HepG2 (cell line): ENCODE measurements at regions not wholly inside any gene's neighbourhood (a gene's known extent, or its start where the extent isn't known, plus 50 kb on each side); places are given as distances from the start of the nearest gene placed in this dataset.

Source experiments
- ATAC-seq: fragments of 200-7000 bp; cut with Tn5 transposase; 3 replicates; pipeline ENCODE4 v1.9.1; 2020; ENCODE audit warnings: mild to moderate bottlenecking, moderate library complexity
- BruUV-seq: library from RNA; stranded (reverse); fragments of 400-500 nt; replicated peaks from 2 replicates; lab custom pipeline; 2021; lab: Mats Ljungman, UMichigan
- CTCF ChIA-PET: fragments of 300-600 bp; formaldehyde crosslinking; extraction: SDS; loops from one replicate; lab custom pipeline; 2021; ENCODE audit warnings: low total read pairs, inconsistent platforms, low intra/inter-chr PET ratio; lab: Yijun Ruan, JAX
- POLR2A ChIA-PET: fragments of 350-600 bp; sonication (Branson Sonifier 250); formaldehyde crosslinking; loops from one replicate; lab custom pipeline; 2020; ENCODE audit warnings: antibody characterized with exemption, inconsistent platforms; lab: Yijun Ruan, JAX
- DNase-seq: peaks from one replicate; pipeline ENCODE4 v3.0.0-alpha.2; 2015; ENCODE audit warnings: low spot score
- FAIRE-seq: peaks from 3 replicates; lab custom pipeline; 2011; peaks lifted over from hg19 to GRCh38; lab: Jason Lieb, UNC
- H2AFZ ChIP-seq: one replicate; pipeline ENCODE4 v1.6.1; 2011; ENCODE audit warnings: low read length, inconsistent platforms
- H3K27ac ChIP-seq: fragments of 300-600 bp; 3 replicates; pipeline ENCODE4 v1.8.0; 2011; ENCODE audit warnings: mixed run types, mild to moderate bottlenecking, mixed read lengths, low read length, inconsistent platforms; ENCODE audit not compliant: insufficient read depth; ENCODE audit errors: extremely low read length
- H3K27me3 ChIP-seq, 2 experiments: fragments of 200-600 bp in 1 of 2; 2 replicates in 1 of 2; 3 replicates in 1 of 2; pipeline versions ENCODE4 v1.6.0 to v1.8.0; 2011; ENCODE audit warnings: low read length in 2 of 2, mild to moderate bottlenecking in 2 of 2, moderate library complexity in 2 of 2, inconsistent platforms in 1 of 2; ENCODE audit not compliant: insufficient read depth in 2 of 2, control insufficient read depth in 1 of 2
- H3K36me3 ChIP-seq, 2 experiments: fragments of 200-600 bp in 1 of 2; replicated peaks in 1 of 2; 2 replicates in 1 of 2; 3 replicates in 1 of 2; pipeline versions ENCODE4 v1.5.1 to v1.8.0; 2011; ENCODE audit warnings: low read length in 2 of 2, inconsistent platforms in 1 of 2; ENCODE audit not compliant: insufficient read depth in 2 of 2, control insufficient read depth in 1 of 2
- H3K4me1 ChIP-seq: 2 replicates; pipeline ENCODE4 v1.5.1; 2012; ENCODE audit warnings: low read length, inconsistent platforms; ENCODE audit not compliant: insufficient read depth
- H3K4me2 ChIP-seq: 2 replicates; pipeline ENCODE4 v1.6.0; 2011; ENCODE audit warnings: low read depth, low read length, inconsistent platforms
- H3K4me3 ChIP-seq, 3 experiments: fragments of 200-600 bp in 1 of 3; sonication (generic), shearing (Covaris generic) in 1 of 3; replicated peaks in 1 of 3; 2 replicates each; pipeline ENCODE4 v1.5.1; 2011 to 2016; ENCODE audit warnings: low read length in 3 of 3, inconsistent platforms in 2 of 3, low read depth in 2 of 3, mild to moderate bottlenecking in 2 of 3, control low read depth in 1 of 3, mixed read lengths in 1 of 3; ENCODE audit not compliant: insufficient read depth in 1 of 3
- H3K79me2 ChIP-seq: one replicate; pipeline ENCODE4 v1.6.1; 2011; ENCODE audit warnings: low read length, inconsistent platforms; ENCODE audit not compliant: insufficient read depth
- H3K9ac ChIP-seq: 2 replicates; pipeline ENCODE4 v1.6.0; 2011; ENCODE audit warnings: mild to moderate bottlenecking, low read depth, low read length, inconsistent platforms; ENCODE audit not compliant: insufficient read depth
- H3K9me3 ChIP-seq: 2 replicates; pipeline ENCODE4 v1.5.1; 2012; ENCODE audit warnings: mild to moderate bottlenecking, low read length
- H4K20me1 ChIP-seq: 2 replicates; pipeline ENCODE4 v1.6.0; 2011; ENCODE audit warnings: inconsistent platforms, mild to moderate bottlenecking, low read length, moderate library complexity; ENCODE audit not compliant: insufficient read depth
- CEBPB ChIP-seq: IDR thresholded peaks from 2 replicates; pipeline ENCODE4 v1.6.1; 2011; ENCODE audit warnings: low read depth, low read length, improper control_type of control experiment, borderline replicate concordance
- NR2C2 ChIP-seq: sonication (generic); formaldehyde crosslinking; IDR thresholded peaks from 2 replicates; pipeline ENCODE4 v1.4.0; 2020; ENCODE audit warnings: missing genetic modification reagents, mild to moderate bottlenecking, moderate library complexity, borderline replicate concordance
- ZBTB7B ChIP-seq: sonication (generic); formaldehyde crosslinking; IDR thresholded peaks from 2 replicates; pipeline ENCODE4 v1.4.0; 2020; ENCODE audit warnings: missing genetic modification reagents
- ZNF329 ChIP-seq: sonication (generic); formaldehyde crosslinking; IDR thresholded peaks from 2 replicates; pipeline ENCODE4 v1.9.0; 2021; ENCODE audit warnings: low read depth, mild to moderate bottlenecking, missing genetic modification reagents
- WGBS: methylation state at CpG from one replicate; pipeline ENCODE4 v1.1.6; 2017; ENCODE audit warnings: low lambda C conversion rate; 5-methylcytosine and 5-hydroxymethylcytosine counted together
- in situ Hi-C: cut with HindIII; loops from 2 replicates; pipeline ENCODE4 v1.10.0; 2017; ENCODE audit warnings: low pct_unique_long_range_greater_than_20kb; ENCODE audit not compliant: extremely low pct_ligation_motif_present
- intact Hi-C: fragments of 100-400 bp; cut with micrococcal nuclease; formaldehyde crosslinking; loops from one replicate; pipeline ENCODE4 v1.10.0; 2022; ENCODE audit not compliant: unreplicated experiment
- TF ChIP-seq, protein P1 (sequence below): IDR thresholded peaks from 2 replicates; pipeline ENCODE4 v1.4.0; 2020; ENCODE audit warnings: mild to moderate bottlenecking, missing genetic modification reagents
- TF ChIP-seq, protein P2 (sequence below): sonication (generic); formaldehyde crosslinking; IDR thresholded peaks from 2 replicates; pipeline ENCODE4 v1.4.0; 2020; ENCODE audit warnings: missing genetic modification reagents

DNA sequence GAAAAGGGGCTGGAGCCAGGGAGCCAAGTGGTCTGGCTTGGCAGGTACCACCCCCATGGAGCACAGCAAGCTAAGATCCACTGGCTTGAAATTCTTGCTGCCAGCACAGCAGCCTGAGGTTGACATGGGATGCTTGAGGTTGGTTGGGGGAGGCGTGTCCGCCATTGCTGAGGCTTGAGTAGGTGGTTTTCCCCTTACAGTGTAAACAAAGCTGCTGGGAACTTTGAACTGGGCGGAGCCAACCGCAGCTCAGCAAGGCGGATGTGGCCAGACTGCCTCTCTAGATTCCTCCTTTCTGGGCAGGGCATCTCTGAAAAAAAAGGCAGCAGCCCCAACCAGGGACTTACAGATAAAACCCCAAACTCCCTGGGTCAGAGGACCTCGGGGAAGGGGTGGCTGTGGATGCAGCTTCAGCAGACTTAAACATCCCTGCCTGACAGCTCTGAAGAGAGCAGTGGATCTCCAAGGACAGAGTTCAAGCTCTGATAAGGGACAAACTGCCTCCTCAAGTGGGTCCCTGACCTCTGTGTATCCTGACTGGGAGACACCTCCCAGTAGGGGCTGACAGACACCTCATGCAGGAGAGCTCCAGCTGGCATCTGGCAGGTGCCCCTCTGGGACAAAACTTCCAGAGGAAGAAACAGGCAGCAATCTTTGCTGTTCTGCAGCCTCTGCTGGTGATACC is 77.5 kb upstream of the WDFY3 start (continued):
- TF ChIP-seq, protein P1, sequence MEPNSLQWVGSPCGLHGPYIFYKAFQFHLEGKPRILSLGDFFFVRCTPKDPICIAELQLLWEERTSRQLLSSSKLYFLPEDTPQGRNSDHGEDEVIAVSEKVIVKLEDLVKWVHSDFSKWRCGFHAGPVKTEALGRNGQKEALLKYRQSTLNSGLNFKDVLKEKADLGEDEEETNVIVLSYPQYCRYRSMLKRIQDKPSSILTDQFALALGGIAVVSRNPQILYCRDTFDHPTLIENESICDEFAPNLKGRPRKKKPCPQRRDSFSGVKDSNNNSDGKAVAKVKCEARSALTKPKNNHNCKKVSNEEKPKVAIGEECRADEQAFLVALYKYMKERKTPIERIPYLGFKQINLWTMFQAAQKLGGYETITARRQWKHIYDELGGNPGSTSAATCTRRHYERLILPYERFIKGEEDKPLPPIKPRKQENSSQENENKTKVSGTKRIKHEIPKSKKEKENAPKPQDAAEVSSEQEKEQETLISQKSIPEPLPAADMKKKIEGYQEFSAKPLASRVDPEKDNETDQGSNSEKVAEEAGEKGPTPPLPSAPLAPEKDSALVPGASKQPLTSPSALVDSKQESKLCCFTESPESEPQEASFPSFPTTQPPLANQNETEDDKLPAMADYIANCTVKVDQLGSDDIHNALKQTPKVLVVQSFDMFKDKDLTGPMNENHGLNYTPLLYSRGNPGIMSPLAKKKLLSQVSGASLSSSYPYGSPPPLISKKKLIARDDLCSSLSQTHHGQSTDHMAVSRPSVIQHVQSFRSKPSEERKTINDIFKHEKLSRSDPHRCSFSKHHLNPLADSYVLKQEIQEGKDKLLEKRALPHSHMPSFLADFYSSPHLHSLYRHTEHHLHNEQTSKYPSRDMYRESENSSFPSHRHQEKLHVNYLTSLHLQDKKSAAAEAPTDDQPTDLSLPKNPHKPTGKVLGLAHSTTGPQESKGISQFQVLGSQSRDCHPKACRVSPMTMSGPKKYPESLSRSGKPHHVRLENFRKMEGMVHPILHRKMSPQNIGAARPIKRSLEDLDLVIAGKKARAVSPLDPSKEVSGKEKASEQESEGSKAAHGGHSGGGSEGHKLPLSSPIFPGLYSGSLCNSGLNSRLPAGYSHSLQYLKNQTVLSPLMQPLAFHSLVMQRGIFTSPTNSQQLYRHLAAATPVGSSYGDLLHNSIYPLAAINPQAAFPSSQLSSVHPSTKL = peak; percentile 79
- TF ChIP-seq NR2C2 (CRISPR knock-in tag) = peak; percentile 73
- TF ChIP-seq ZBTB7B (CRISPR knock-in tag) = 0 out of 2 replicates have a peak, but pooled peaks have one; percentile 30
- TF ChIP-seq, protein P2, sequence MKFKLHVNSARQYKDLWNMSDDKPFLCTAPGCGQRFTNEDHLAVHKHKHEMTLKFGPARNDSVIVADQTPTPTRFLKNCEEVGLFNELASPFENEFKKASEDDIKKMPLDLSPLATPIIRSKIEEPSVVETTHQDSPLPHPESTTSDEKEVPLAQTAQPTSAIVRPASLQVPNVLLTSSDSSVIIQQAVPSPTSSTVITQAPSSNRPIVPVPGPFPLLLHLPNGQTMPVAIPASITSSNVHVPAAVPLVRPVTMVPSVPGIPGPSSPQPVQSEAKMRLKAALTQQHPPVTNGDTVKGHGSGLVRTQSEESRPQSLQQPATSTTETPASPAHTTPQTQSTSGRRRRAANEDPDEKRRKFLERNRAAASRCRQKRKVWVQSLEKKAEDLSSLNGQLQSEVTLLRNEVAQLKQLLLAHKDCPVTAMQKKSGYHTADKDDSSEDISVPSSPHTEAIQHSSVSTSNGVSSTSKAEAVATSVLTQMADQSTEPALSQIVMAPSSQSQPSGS = 0 out of 2 replicates have a peak, but pooled peaks have one; percentile 20

DNA sequence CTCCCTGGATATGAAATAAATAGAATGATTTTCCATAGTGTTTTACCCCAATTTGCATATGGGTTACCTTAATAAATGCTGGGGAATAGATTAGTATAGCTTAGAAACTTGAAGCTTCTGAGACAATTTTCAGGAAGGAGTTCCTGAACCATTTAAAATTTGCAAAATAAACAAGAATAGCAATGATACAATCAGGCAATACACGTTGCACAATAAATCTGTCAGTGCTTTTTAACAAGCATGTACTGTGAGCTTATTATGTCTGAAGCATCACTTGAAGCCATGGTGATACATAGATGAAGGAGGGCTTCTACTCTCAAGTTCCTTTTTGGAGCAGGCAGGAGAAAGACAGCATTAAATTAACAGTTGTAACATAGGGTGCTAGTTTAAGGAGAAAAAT is 84.2 kb upstream of the WDFY3 start:
- H3K4me3 ChIP-seq = no peak overlapping the region
- intact Hi-C loops = no loop called here
- BruUV-seq = no TSS peak
- H3K79me2 ChIP-seq = no peaks in the 10 kb centered on the region
- DNase-seq (no peak), FAIRE-seq (no peak), ATAC-seq (no peak)
- CTCF ChIA-PET = no interaction called here
- H2AFZ ChIP-seq = no peak overlapping the region
- POLR2A ChIA-PET = no interaction called here
- H3K9me3 ChIP-seq = no peaks in the 10 kb centered on the region
- no peaks in the 10 kb centered on the region for H3K36me3 ChIP-seq
- no peak overlapping the region for H3K4me2 ChIP-seq
- WGBS = 0% methylated on average over 1 of the region's 1 CpG
- in situ Hi-C loops = no loop called here
- H3K4me1 ChIP-seq = peaks cover 40% of the 10 kb centered on the region
- peak; percentile 71; the same call in 1 of the 2 replicates for TF ChIP-seq CEBPB
- no peak for TF ChIP-seq ZNF329 (CRISPR knock-in tag)
- H3K27me3 ChIP-seq = no peaks in the 10 kb centered on the region; a peak in 1 of 5 replicates
- H3K27ac ChIP-seq = no peak overlapping the region
- no peaks in the 10 kb centered on the region for H4K20me1 ChIP-seq
- no peak overlapping the region for H3K9ac ChIP-seq
